ENCODE measurements at regions not wholly inside any gene's neighbourhood (a gene's known extent, or its start where the extent isn't known, plus 50 kb on each side); places are given as distances from the start of the nearest gene placed in this dataset.

DNA sequence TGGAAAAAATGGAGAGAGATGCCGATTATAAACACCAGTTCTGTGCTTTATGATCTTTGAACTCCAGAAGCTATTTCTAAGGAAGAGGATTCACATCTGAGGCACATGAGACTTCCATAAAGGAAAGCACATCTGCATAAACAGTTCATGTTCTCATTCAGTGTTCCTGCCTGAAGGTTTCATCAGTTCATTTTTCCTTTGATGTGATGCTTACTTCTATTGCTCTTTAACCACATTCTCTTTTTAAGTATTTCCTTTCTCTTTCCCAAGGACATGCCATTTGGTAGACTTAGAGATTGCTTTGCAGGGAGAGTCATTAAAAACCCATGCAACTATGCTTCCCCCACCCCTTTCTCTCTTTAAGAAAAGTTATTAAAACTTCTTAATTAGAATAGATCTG is 387.0 kb upstream of the FLRT2 start:
- no peak for DNase-seq
- TF ChIP-seq POLR2A (IDR thresholded peaks at IDR 0.05) (no peak), CTCF (IDR thresholded peaks at IDR 0.05) (no peak)
- Histone ChIP-seq H3K4me1 (no peaks in the 10 kb centered on the region), H3K27ac (no peak overlapping the region), H3K36me3 (no peaks in the 10 kb centered on the region), H3K9me3 (no peaks in the 10 kb centered on the region), H3K27me3 (no peaks in the 10 kb centered on the region), H3K4me3 (replicated peaks in 1 of 3) (no peak overlapping the region)
- 77 to 92% methylated on average over 1 of the region's 1 CpG for WGBS, 2 donors
- intact Hi-C loops (cut with DNase I) = no loop called here

GRCh38 chr14:85146779-85147178 is 383.2 kb upstream of the FLRT2 start:
- no peak overlapping the region for H3K4me3 ChIP-seq (replicated peaks in 1 of 3)
- TF ChIP-seq POLR2A (IDR thresholded peaks at IDR 0.05) (no peak), CTCF (IDR thresholded peaks at IDR 0.05) (no peak)
- no peaks in the 10 kb centered on the region for H3K9me3 ChIP-seq
- WGBS, 2 donors = 89 to 97% methylated on average over 3 of the region's 3 CpGs
- H3K36me3 ChIP-seq = no peaks in the 10 kb centered on the region
- DNase-seq = no peak
- intact Hi-C loops (cut with DNase I) = no loop called here
- H3K27ac ChIP-seq = no peak overlapping the region
- H3K4me1 ChIP-seq = no peaks in the 10 kb centered on the region
- no peaks in the 10 kb centered on the region for H3K27me3 ChIP-seq

DNA sequence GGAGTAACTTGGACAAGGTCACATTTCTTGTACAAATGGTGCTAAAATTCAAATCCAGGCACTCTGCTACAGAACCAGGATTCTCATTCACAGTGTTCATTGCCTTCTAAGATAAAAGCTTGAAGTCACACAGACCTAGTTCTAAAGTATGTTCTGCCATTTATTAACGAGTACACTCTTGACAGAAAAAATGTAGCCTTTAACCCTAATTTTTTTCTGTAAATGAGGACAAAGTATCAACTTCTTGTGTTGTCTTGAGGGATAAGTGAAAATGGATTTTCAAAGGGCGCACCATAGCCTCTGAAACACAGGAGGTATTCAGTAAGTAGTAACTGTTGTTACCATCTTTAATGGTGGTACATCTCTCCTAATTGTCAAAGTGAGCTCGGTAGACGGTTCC is 379.8 kb upstream of the FLRT2 start:
- Histone ChIP-seq H3K4me1 (no peaks in the 10 kb centered on the region), H3K4me3 (replicated peaks in 1 of 3) (no peak overlapping the region), H3K9me3 (no peaks in the 10 kb centered on the region), H3K36me3 (no peaks in the 10 kb centered on the region), H3K27me3 (no peaks in the 10 kb centered on the region), H3K27ac (no peak overlapping the region)
- intact Hi-C loops (cut with DNase I) = no loop called here
- no peak for TF ChIP-seq POLR2A (IDR thresholded peaks at IDR 0.05)
- TF ChIP-seq CTCF (IDR thresholded peaks at IDR 0.05) = no peak
- DNase-seq = no peak
- WGBS, 2 donors = 68 to 80% methylated on average over 4 of the region's 4 CpGs

DNA sequence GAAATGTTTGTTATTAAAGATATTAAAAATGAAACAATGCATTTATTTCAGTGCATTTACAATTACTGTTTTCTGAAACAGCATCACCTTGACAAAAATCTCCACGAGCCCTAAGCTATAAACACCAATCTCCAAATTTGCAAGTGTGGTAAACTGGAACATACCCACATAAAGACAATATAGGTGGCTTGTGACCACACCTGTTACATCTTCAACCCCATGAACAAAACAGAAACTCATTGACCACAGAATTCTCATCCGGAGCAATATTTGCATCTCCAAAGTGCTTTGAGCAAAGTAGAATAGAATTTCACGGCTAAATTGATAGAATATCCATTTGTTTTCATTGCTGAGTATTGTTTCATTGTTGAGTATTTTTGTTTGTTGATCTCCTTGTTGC is 375.2 kb upstream of the FLRT2 start:
- Histone ChIP-seq H3K9me3 (no peaks in the 10 kb centered on the region), H3K4me3 (replicated peaks in 1 of 3) (no peak overlapping the region), H3K4me1 (no peaks in the 10 kb centered on the region), H3K36me3 (no peaks in the 10 kb centered on the region), H3K27ac (no peak overlapping the region), H3K27me3 (no peaks in the 10 kb centered on the region)
- DNase-seq = no peak
- TF ChIP-seq CTCF (IDR thresholded peaks at IDR 0.05) (no peak), POLR2A (IDR thresholded peaks at IDR 0.05) (no peak)
- intact Hi-C loops (cut with DNase I) = no loop called here
- WGBS, 2 donors = 91 to 94% methylated on average over 3 of the region's 3 CpGs

DNA sequence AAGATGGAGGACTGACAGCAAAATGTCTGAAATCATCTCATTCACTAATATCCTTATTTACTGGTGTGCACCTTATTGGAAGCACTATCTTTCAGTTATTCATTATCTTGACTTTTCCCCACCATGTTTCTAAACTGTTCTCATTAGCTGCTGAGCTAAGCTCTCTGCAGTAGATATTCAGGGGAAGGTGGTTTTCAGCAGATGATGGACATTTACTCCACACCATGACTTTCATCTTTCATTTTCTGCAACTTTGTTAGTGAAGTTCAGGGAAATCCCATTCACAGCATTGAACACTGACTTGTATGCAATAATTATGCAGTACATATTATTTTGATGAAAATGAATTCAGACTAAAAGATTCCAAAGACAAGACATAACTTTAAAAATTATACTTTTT is 373.6 kb upstream of the FLRT2 start:
- TF ChIP-seq POLR2A (IDR thresholded peaks at IDR 0.05) = no peak
- TF ChIP-seq CTCF (IDR thresholded peaks at IDR 0.05) = no peak
- Histone ChIP-seq H3K9me3 (no peaks in the 10 kb centered on the region), H3K27ac (no peak overlapping the region), H3K4me3 (replicated peaks in 1 of 3) (no peak overlapping the region), H3K4me1 (no peaks in the 10 kb centered on the region), H3K36me3 (no peaks in the 10 kb centered on the region), H3K27me3 (no peaks in the 10 kb centered on the region)
- intact Hi-C loops (cut with DNase I) = no loop called here
- no peak for DNase-seq
